DOHH2 (cell line): ENCODE measurements at regions not wholly inside any gene's neighbourhood (a gene's known extent, or its start where the extent isn't known, plus 50 kb on each side); places are given as distances from the start of the nearest gene placed in this dataset.
"Not testable (repeated sequence)": the region's sequence is repeated elsewhere in the genome, so short reads cannot be mapped to it uniquely, and the experiment has no call there.

Source experiments
- H3F3A ChIP-seq: fragments of 200-600 bp; sonication (generic), shearing (Covaris generic); 2 replicates; pipeline ENCODE4 v1.6.0; 2016; ENCODE audit warnings: antibody characterized with exemption, mild to moderate bottlenecking; ENCODE audit not compliant: control insufficient read depth, insufficient read depth
- H3K27ac ChIP-seq: fragments of 200-600 bp; sonication (generic); 2 replicates; pipeline ENCODE4 v1.5.1; 2014; ENCODE audit warnings: low read depth, mild to moderate bottlenecking, low read length, moderate library complexity
- H3K27me3 ChIP-seq: fragments of 200-600 bp; sonication (generic); 2 replicates; pipeline ENCODE4 v1.6.1; 2014; ENCODE audit warnings: mild to moderate bottlenecking, low read length, mixed read lengths; ENCODE audit not compliant: control insufficient read depth
- H3K36me3 ChIP-seq: fragments of 200-600 bp; sonication (generic); 2 replicates; pipeline ENCODE4 v1.6.1; 2014; ENCODE audit warnings: mild to moderate bottlenecking, low read length, moderate library complexity, mixed read lengths; ENCODE audit not compliant: control insufficient read depth
- H3K4me1 ChIP-seq: fragments of 200-600 bp; sonication (generic); 2 replicates; pipeline ENCODE4 v1.6.1; 2014; ENCODE audit warnings: mild to moderate bottlenecking, low read length, mixed read lengths; ENCODE audit not compliant: control insufficient read depth
- H3K4me2 ChIP-seq: fragments of 200-600 bp; sonication (generic); 2 replicates; pipeline ENCODE4 v1.6.0; 2014; ENCODE audit warnings: mild to moderate bottlenecking, low read length, moderate library complexity
- H3K4me3 ChIP-seq: fragments of 200-600 bp; sonication (generic); 2 replicates; pipeline ENCODE4 v1.5.1; 2014; ENCODE audit warnings: mild to moderate bottlenecking, low read length, mixed read lengths
- H3K79me2 ChIP-seq: fragments of 200-600 bp; sonication (generic); 2 replicates; pipeline ENCODE4 v1.6.1; 2014; ENCODE audit warnings: mild to moderate bottlenecking, low read length, mixed read lengths; ENCODE audit not compliant: control insufficient read depth
- H3K9me2 ChIP-seq: fragments of 200-600 bp; sonication (generic); replicated peaks from 2 replicates; pipeline ENCODE4 v1.6.1; 2014; ENCODE audit warnings: mild to moderate bottlenecking, low read length, mixed read lengths; ENCODE audit not compliant: control insufficient read depth
- H3K9me3 ChIP-seq: fragments of 200-600 bp; sonication (generic); 2 replicates; pipeline ENCODE4 v1.6.1; 2014; ENCODE audit warnings: antibody characterized with exemption, low read length, mixed read lengths; ENCODE audit not compliant: control insufficient read depth, insufficient read depth
- H4K20me1 ChIP-seq: fragments of 200-600 bp; sonication (generic); 2 replicates; pipeline ENCODE4 v1.6.0; 2014; ENCODE audit warnings: low read depth, mild to moderate bottlenecking, antibody characterized with exemption, low read length, moderate library complexity; ENCODE audit not compliant: control insufficient read depth, insufficient read depth
- EZH2phosphoT487 ChIP-seq: fragments of 200-600 bp; sonication (generic); IDR thresholded peaks from 2 replicates; pipeline ENCODE4 v1.6.1; 2017; ENCODE audit warnings: borderline replicate concordance, mild to moderate bottlenecking, antibody characterized with exemption, low read length, moderate library complexity, mixed read lengths
- TF ChIP-seq, protein P1 (sequence below): fragments of 200-600 bp; sonication (generic); IDR thresholded peaks from one replicate; pipeline ENCODE4 v1.5.1; 2014; ENCODE audit warnings: antibody characterized with exemption, mild to moderate bottlenecking, low read depth, low read length; ENCODE audit not compliant: poor library complexity, severe bottlenecking

DNA sequence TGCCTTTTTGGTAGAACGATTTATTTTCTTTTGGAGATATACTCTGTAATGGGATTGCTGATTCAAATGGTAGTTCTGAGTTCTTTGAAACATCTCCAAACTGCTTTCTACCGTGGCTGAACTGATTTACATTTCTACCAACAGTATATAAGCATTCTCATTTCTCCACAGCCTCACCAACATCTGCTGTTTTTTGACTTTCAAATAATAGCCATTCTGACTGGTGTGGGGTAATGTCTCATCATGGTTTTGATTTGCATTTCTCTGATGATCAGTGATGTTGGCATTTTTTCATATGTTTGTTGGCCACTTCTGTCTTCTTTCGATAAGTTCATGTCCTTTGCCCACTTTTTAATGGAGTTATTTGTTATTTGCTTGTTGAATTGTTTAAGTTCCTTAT lies 154.0 kb downstream of the ABHD5 start:
- H3K9me2 ChIP-seq: no peaks in the 10 kb centered on the region
- no peaks in the 10 kb centered on the region for H3F3A ChIP-seq
- TF ChIP-seq, protein P1, sequence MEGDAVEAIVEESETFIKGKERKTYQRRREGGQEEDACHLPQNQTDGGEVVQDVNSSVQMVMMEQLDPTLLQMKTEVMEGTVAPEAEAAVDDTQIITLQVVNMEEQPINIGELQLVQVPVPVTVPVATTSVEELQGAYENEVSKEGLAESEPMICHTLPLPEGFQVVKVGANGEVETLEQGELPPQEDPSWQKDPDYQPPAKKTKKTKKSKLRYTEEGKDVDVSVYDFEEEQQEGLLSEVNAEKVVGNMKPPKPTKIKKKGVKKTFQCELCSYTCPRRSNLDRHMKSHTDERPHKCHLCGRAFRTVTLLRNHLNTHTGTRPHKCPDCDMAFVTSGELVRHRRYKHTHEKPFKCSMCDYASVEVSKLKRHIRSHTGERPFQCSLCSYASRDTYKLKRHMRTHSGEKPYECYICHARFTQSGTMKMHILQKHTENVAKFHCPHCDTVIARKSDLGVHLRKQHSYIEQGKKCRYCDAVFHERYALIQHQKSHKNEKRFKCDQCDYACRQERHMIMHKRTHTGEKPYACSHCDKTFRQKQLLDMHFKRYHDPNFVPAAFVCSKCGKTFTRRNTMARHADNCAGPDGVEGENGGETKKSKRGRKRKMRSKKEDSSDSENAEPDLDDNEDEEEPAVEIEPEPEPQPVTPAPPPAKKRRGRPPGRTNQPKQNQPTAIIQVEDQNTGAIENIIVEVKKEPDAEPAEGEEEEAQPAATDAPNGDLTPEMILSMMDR: no peak
- no peak for TF ChIP-seq EZH2phosphoT487
- peaks cover 3% of the 10 kb centered on the region for H3K27me3 ChIP-seq
- no peaks in the 10 kb centered on the region for H3K36me3 ChIP-seq
- no peak overlapping the region for H3K4me3 ChIP-seq
- H4K20me1 ChIP-seq: no peaks in the 10 kb centered on the region
- no peaks in the 10 kb centered on the region for H3K79me2 ChIP-seq
- no peak overlapping the region for H3K27ac ChIP-seq
- peaks cover 8% of the 10 kb centered on the region; the same call in 1 of the 2 replicates for H3K9me3 ChIP-seq
- no peak overlapping the region for H3K4me2 ChIP-seq
- H3K4me1 ChIP-seq: no peaks in the 10 kb centered on the region

DNA sequence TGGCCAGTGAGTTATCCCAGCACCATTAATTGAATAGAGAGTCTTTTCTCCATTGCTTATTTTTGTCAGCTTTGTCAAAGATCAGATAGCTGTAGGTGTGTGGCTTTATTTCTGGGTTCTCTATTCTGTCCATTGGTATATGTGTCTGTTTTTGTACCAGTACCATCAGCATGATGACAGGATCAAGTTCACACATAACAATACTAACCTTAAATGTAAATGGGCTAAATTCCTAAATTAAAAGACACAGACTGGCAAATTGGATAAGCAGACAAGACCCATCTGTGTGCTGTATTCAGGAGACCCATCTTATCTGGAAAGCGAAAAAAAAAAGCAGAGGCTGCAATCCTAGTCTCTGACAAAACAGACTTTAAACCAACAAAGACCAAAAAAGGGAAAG lies 154.8 kb downstream of the ABHD5 start:
- H3F3A ChIP-seq, H3K4me3 ChIP-seq, H3K36me3 ChIP-seq, H3K4me2 ChIP-seq, H4K20me1 ChIP-seq, H3K27me3 ChIP-seq, H3K4me1 ChIP-seq, H3K27ac ChIP-seq, H3K9me2 ChIP-seq, H3K79me2 ChIP-seq: not testable (repeated sequence)
- peaks cover 11% of the 10 kb centered on the region; the same call in 1 of the 2 replicates for H3K9me3 ChIP-seq

DNA sequence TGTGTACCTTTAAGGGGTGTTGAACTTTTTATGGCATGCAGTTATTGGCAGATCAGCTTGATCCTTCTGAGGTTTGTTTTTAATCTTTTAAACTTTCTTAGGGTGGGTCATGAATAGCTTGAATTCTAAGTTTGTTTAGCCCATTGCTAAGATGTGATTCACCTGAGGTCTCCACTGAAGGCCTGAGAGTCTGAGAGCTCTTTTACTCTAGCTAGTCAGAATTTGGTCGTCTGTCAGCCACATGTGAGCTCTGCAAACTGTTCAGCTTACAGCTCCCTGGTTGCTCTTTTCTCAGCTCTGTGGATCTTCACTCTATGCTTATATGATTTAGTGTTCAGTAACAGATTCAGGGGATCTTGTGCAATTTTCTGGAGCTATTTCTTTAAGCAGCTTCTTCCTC lies 161.3 kb downstream of the ABHD5 start:
- H3K79me2 ChIP-seq: no peaks in the 10 kb centered on the region
- H3F3A ChIP-seq: no peaks in the 10 kb centered on the region
- H3K27ac ChIP-seq: no peak overlapping the region
- no peaks in the 10 kb centered on the region for H3K36me3 ChIP-seq
- TF ChIP-seq EZH2phosphoT487: no peak
- TF ChIP-seq, protein P1: no peak
- H3K9me3 ChIP-seq: peaks cover 11% of the 10 kb centered on the region; the same call in 1 of the 2 replicates
- peaks cover 14% of the 10 kb centered on the region for H3K4me1 ChIP-seq
- peaks cover 39% of the 10 kb centered on the region for H3K27me3 ChIP-seq
- no peak overlapping the region for H3K4me2 ChIP-seq
- no peak overlapping the region for H3K4me3 ChIP-seq
- H3K9me2 ChIP-seq: no peaks in the 10 kb centered on the region
- H4K20me1 ChIP-seq: no peaks in the 10 kb centered on the region

DNA sequence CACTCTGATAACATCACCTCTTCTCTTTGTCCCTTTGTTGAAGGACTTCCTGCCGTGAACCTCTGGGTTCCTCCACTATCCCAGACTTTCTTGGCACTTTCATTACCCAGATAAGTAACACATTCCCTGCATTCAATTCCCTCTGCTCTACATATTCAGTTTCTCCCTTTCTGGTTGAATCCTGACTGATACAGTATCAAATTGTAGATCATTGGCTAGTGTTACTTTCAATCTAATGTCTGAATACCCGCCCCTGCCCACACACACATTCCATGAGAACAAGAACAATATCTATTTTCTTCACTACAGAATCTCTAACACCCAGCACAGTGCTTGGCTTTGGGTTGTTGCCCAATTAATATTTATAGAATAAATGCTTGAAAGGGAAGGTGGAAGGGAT lies 163.5 kb downstream of the ABHD5 start:
- H3K4me2 ChIP-seq: no peak overlapping the region
- peaks cover 17% of the 10 kb centered on the region for H3K4me1 ChIP-seq
- H3K9me2 ChIP-seq: no peaks in the 10 kb centered on the region
- no peaks in the 10 kb centered on the region for H3K79me2 ChIP-seq
- no peaks in the 10 kb centered on the region for H3F3A ChIP-seq
- H3K36me3 ChIP-seq: no peaks in the 10 kb centered on the region
- no peak overlapping the region for H3K27ac ChIP-seq
- peaks cover 49% of the 10 kb centered on the region for H3K27me3 ChIP-seq
- no peak for TF ChIP-seq EZH2phosphoT487
- TF ChIP-seq, protein P1: no peak
- H3K4me3 ChIP-seq: no peak overlapping the region
- peaks cover 3% of the 10 kb centered on the region; the same call in 1 of the 2 replicates for H3K9me3 ChIP-seq
- H4K20me1 ChIP-seq: no peaks in the 10 kb centered on the region
